SK-N-SH (cell line): ENCODE measurements at regions not wholly inside any gene's neighbourhood (a gene's known extent, or its start where the extent isn't known, plus 50 kb on each side); places are given as distances from the start of the nearest gene placed in this dataset.

ENCODE experiments used
- CTCF ChIA-PET: fragments of 300-600, 350-600 bp; formaldehyde crosslinking; extraction: SDS; loops from one replicate; lab custom pipeline; 2021; lab: Yijun Ruan, JAX
- POLR2A ChIA-PET: fragments of 350-600 bp; sonication (Branson Sonifier 250); formaldehyde crosslinking; extraction: SDS; loops from one replicate; lab custom pipeline; 2020; ENCODE audit warnings: antibody characterized with exemption, inconsistent platforms; lab: Yijun Ruan, JAX
- DNase-seq: peaks from one replicate; pipeline ENCODE4 v3.0.0; 2012
- H2AFZ ChIP-seq: fragments of 200-600 bp; sonication (generic); 2 replicates; pipeline ENCODE4 v1.8.1; 2016; ENCODE audit warnings: antibody characterized with exemption, mild to moderate bottlenecking, low read depth
- H3F3A ChIP-seq: fragments of 200-600 bp; sonication (generic); replicated peaks from 2 replicates; pipeline ENCODE3; 2016; ENCODE audit warnings: antibody characterized with exemption, mild to moderate bottlenecking; ENCODE audit not compliant: insufficient read depth
- H3K27ac ChIP-seq, 2 experiments: fragments of 200-500 bp in 1 of 2; fragments of 200-600 bp in 1 of 2; sonication (Bioruptor generic) in 1 of 2; sonication (generic), shearing (Covaris generic) in 1 of 2; 2 replicates each; pipeline versions ENCODE4 v1.5.1 to v1.6.1; 2014 to 2016; ENCODE audit warnings: low read depth in 2 of 2, inconsistent platforms in 1 of 2, low read length in 1 of 2, mild to moderate bottlenecking in 1 of 2, mixed read lengths in 1 of 2
- H3K27me3 ChIP-seq: fragments of 200-600 bp; sonication (generic), shearing (Covaris generic); 2 replicates; pipeline ENCODE4 v1.6.1; 2016; ENCODE audit warnings: mixed run types; ENCODE audit not compliant: insufficient read depth
- H3K36me3 ChIP-seq, 2 experiments: fragments of 200-500 bp in 1 of 2; fragments of 200-600 bp in 1 of 2; sonication (Bioruptor generic) in 1 of 2; sonication (generic) in 1 of 2; replicated peaks in 1 of 2; 2 replicates each; pipeline versions ENCODE3 to v1.5.1; 2014 to 2016; ENCODE audit warnings: low read length in 1 of 2, mild to moderate bottlenecking in 1 of 2; ENCODE audit not compliant: insufficient read depth in 2 of 2, control insufficient read depth in 1 of 2
- H3K4me1 ChIP-seq, 2 experiments: fragments of 200-500 bp in 1 of 2; fragments of 200-600 bp in 1 of 2; sonication (Bioruptor generic) in 1 of 2; sonication (generic), shearing (Covaris generic) in 1 of 2; 2 replicates each; pipeline versions ENCODE4 v1.5.1 to v1.6.1; 2014 to 2016; ENCODE audit warnings: low read depth in 1 of 2, low read length in 1 of 2, mixed run types in 1 of 2; ENCODE audit not compliant: insufficient read depth in 2 of 2, control insufficient read depth in 1 of 2
- H3K4me2 ChIP-seq: fragments of 200-600 bp; sonication (generic), shearing (Covaris generic); 2 replicates; pipeline ENCODE4 v1.6.1; 2017; ENCODE audit warnings: mixed run types
- H3K4me3 ChIP-seq, 2 experiments: fragments of 200-500 bp in 1 of 2; fragments of 200-600 bp in 1 of 2; sonication (Bioruptor generic) in 1 of 2; sonication (generic), shearing (Covaris generic) in 1 of 2; 2 replicates each; pipeline versions ENCODE4 v1.5.1 to v1.8.1; 2014 to 2016; ENCODE audit warnings: low read depth in 2 of 2, inconsistent platforms in 1 of 2, low read length in 1 of 2, mild to moderate bottlenecking in 1 of 2, mixed read lengths in 1 of 2, moderate library complexity in 1 of 2
- H3K79me2 ChIP-seq: fragments of 200-600 bp; sonication (generic); 2 replicates; pipeline ENCODE4 v1.8.1; 2017; ENCODE audit warnings: mild to moderate bottlenecking; ENCODE audit not compliant: insufficient read depth
- H3K9ac ChIP-seq: fragments of 200-600 bp; sonication (generic); 2 replicates; pipeline ENCODE4 v1.6.1; 2017; ENCODE audit warnings: mixed run types
- H3K9me2 ChIP-seq: fragments of 200-600 bp; sonication (generic); 2 replicates; pipeline ENCODE4 v1.6.1; 2017; ENCODE audit warnings: mixed run types
- H3K9me3 ChIP-seq: fragments of 200-600 bp; sonication (generic); 2 replicates; pipeline ENCODE4 v1.6.1; 2017; ENCODE audit warnings: mixed run types, mild to moderate bottlenecking, moderate library complexity
- H4K20me1 ChIP-seq: fragments of 200-600 bp; sonication (generic); 2 replicates; pipeline ENCODE4 v1.6.1; 2017; ENCODE audit warnings: mild to moderate bottlenecking, mixed run types; ENCODE audit not compliant: insufficient read depth
- CHD2 ChIP-seq: fragments of 150-350 bp; IDR thresholded peaks from 2 replicates; pipeline ENCODE4 v1.6.1; 2018; ENCODE audit warnings: low read length; ENCODE audit not compliant: partially characterized antibody
- ELF1 ChIP-seq: IDR thresholded peaks from 2 replicates; pipeline ENCODE4 v1.4.0; 2012
- EP300 ChIP-seq, 2 experiments: IDR thresholded peaks; 2 replicates each; pipeline versions ENCODE4 v1.4.0 to v1.6.1; 2012; ENCODE audit warnings: borderline replicate concordance in 1 of 2, low read depth in 1 of 2, low read length in 1 of 2
- FOSL2 ChIP-seq: IDR thresholded peaks from 2 replicates; pipeline ENCODE4 v1.4.0; 2012; ENCODE audit warnings: low read depth, mild to moderate bottlenecking, moderate library complexity, borderline replicate concordance
- FOXM1 ChIP-seq: IDR thresholded peaks from 2 replicates; pipeline ENCODE4 v1.4.0; 2012; ENCODE audit warnings: low read depth, mild to moderate bottlenecking
- JUND ChIP-seq: IDR thresholded peaks from 2 replicates; pipeline ENCODE4 v1.4.0; 2012
- PBX3 ChIP-seq: IDR thresholded peaks from 2 replicates; pipeline ENCODE4; 2012
- RAD21 ChIP-seq: IDR thresholded peaks from 2 replicates; pipeline ENCODE4 v1.6.1; 2012; ENCODE audit warnings: mild to moderate bottlenecking, low read length
- RCOR1 ChIP-seq: fragments of 150-350 bp; IDR thresholded peaks from 2 replicates; pipeline ENCODE4 v1.6.1; 2017; ENCODE audit warnings: antibody characterized with exemption, low read length
- REST ChIP-seq: IDR thresholded peaks from 2 replicates; pipeline ENCODE4 v1.6.1; 2012; ENCODE audit warnings: mild to moderate bottlenecking, low read depth, low read length, moderate library complexity
- RFX5 ChIP-seq: IDR thresholded peaks from 2 replicates; pipeline ENCODE4 v1.6.1; 2012; ENCODE audit warnings: mild to moderate bottlenecking, improper control_type of control experiment, low read length
- TEAD4 ChIP-seq: IDR thresholded peaks from 2 replicates; pipeline ENCODE4 v1.4.0; 2012; ENCODE audit warnings: mild to moderate bottlenecking, borderline replicate concordance; ENCODE audit not compliant: insufficient read depth
- USF1 ChIP-seq: IDR thresholded peaks from 2 replicates; pipeline ENCODE4 v1.4.0; 2012; ENCODE audit warnings: low read depth, borderline replicate concordance
- YY1 ChIP-seq: IDR thresholded peaks from 2 replicates; pipeline ENCODE4 v1.4.0; 2012; ENCODE audit warnings: low read depth, mild to moderate bottlenecking
- ZBTB33 ChIP-seq: IDR thresholded peaks from 2 replicates; pipeline ENCODE4 v1.4.0; 2012; ENCODE audit warnings: low read depth, borderline replicate concordance
- WGBS: methylation state at CpG from one replicate; pipeline ENCODE4 v1.1.6; 2017; ENCODE audit warnings: low lambda C conversion rate; 5-methylcytosine and 5-hydroxymethylcytosine counted together
- TF ChIP-seq, protein P1 (sequence below): IDR thresholded peaks from 2 replicates; pipeline ENCODE4 v1.4.0; 2012; ENCODE audit warnings: low read depth

DNA sequence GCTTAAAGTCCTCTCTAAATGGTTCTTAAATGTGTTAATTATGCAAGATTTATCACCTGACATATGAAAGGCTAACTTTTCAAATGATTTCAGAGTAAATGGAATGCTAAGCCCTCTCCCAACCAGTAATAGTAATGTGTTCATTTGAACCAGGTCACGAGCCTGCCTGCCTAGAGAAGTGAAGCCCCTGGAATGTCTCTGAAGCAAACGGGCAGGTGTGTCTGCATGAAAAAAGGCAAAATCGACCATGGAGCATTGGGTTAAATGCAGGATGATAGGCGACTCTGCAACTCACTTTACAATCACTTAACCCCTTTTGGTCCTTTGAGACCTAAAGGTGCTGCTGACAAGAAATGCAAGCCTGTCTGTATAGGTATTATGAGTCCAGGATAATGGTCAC is 798.4 kb upstream of the ACVR2A start:
- no peak overlapping the region for H3K27ac ChIP-seq
- H3F3A ChIP-seq = no peaks in the 10 kb centered on the region
- no peak for DNase-seq
- H3K27me3 ChIP-seq = no peaks in the 10 kb centered on the region
- H3K9ac ChIP-seq = no peak overlapping the region
- H2AFZ ChIP-seq = peak overlapping the region; percentile 9; the same call in 1 of the 2 replicates
- no peak overlapping the region for H3K4me3 ChIP-seq
- TF ChIP-seq ELF1 = no peak
- TF ChIP-seq FOSL2 = no peak
- TF ChIP-seq, protein P1, sequence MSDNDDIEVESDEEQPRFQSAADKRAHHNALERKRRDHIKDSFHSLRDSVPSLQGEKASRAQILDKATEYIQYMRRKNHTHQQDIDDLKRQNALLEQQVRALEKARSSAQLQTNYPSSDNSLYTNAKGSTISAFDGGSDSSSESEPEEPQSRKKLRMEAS = no peak
- no peak for TF ChIP-seq REST
- no peak for TF ChIP-seq YY1
- TF ChIP-seq TEAD4 = no peak
- no peak for TF ChIP-seq RFX5
- TF ChIP-seq RCOR1 = no peak
- TF ChIP-seq USF1 = no peak
- no peak for TF ChIP-seq FOXM1
- no peak for TF ChIP-seq RAD21
- TF ChIP-seq ZBTB33 = no peak
- no peak for TF ChIP-seq PBX3
- no peak for TF ChIP-seq CHD2
- no peak for TF ChIP-seq JUND
- TF ChIP-seq EP300 (IDR thresholded peaks at IDR 0.05; ENCODE audit: borderline replicate concordance in 1 of 2, low read depth in 1 of 2, low read length in 1 of 2) = no peak
- no peaks in the 10 kb centered on the region for H3K79me2 ChIP-seq
- ChIA-PET POLR2A (no interaction called here), CTCF (interaction anchor here (0.6 kb wide), 1 partner anchor 34 kb away, joined by 3 read pairs; no protein-coding TSS in a partner anchor)
- no peaks in the 10 kb centered on the region for H3K9me3 ChIP-seq
- no peak overlapping the region for H3K4me2 ChIP-seq
- 12% methylated on average over 4 of the region's 4 CpGs for WGBS
- no peaks in the 10 kb centered on the region for H3K9me2 ChIP-seq
- H3K4me1 ChIP-seq = no peaks in the 10 kb centered on the region
- H4K20me1 ChIP-seq = no peaks in the 10 kb centered on the region
- H3K36me3 ChIP-seq = no peaks in the 10 kb centered on the region
